Aorta (tissue), 5 donors: ENCODE measurements at regions not wholly inside any gene's neighbourhood (a gene's known extent, or its start where the extent isn't known, plus 50 kb on each side); places are given as distances from the start of the nearest gene placed in this dataset.

Source experiments
- ATAC-seq: fragments of 200-7000 bp; cut with Tn5 transposase; one replicate; pipeline ENCODE4 v1.9.1; 2022; ENCODE audit warnings: moderate library complexity; ENCODE audit not compliant: low FRiP score
- DNase-seq, 2 donors: peaks; one replicate each; pipeline ENCODE4 v3.0.0-alpha.2; 2020
- H3K27ac ChIP-seq, 2 donors: one replicate each; pipeline ENCODE4 v1.5.1; 2013; ENCODE audit warnings: low read length in 2 of 2, mild to moderate bottlenecking in 2 of 2, moderate library complexity in 2 of 2, control low read depth in 1 of 2, inconsistent platforms in 1 of 2, low read depth in 1 of 2
- H3K27me3 ChIP-seq, 2 donors: one replicate each; pipeline ENCODE4 v1.6.1; 2013; ENCODE audit warnings: control low read depth in 1 of 2, low read length in 1 of 2, mild to moderate bottlenecking in 1 of 2, moderate library complexity in 1 of 2; ENCODE audit not compliant: insufficient read depth in 2 of 2, control insufficient read depth in 1 of 2
- H3K36me3 ChIP-seq, 2 donors: one replicate each; pipeline ENCODE4 v1.6.1; 2013; ENCODE audit warnings: control low read depth in 1 of 2, low read length in 1 of 2, mild to moderate bottlenecking in 1 of 2; ENCODE audit not compliant: insufficient read depth in 2 of 2, control insufficient read depth in 1 of 2
- H3K4me1 ChIP-seq, 2 donors: one replicate each; pipeline ENCODE4 v1.6.1; 2013; ENCODE audit warnings: low read length in 2 of 2, control low read depth in 1 of 2, mild to moderate bottlenecking in 1 of 2, moderate library complexity in 1 of 2; ENCODE audit not compliant: insufficient read depth in 2 of 2, control insufficient read depth in 1 of 2
- H3K4me3 ChIP-seq, 2 donors: one replicate each; pipeline ENCODE4 v1.5.1; 2013; ENCODE audit warnings: low read length in 2 of 2, control low read depth in 1 of 2, mild to moderate bottlenecking in 1 of 2
- H3K9me3 ChIP-seq: one replicate; pipeline ENCODE4 v1.6.1; 2013; ENCODE audit warnings: mild to moderate bottlenecking, low read length; ENCODE audit not compliant: control insufficient read depth
- WGBS, 2 donors: extraction: QIAGEN DNeasy Blood & Tissue Kit; methylation state at CpG; one replicate each; pipeline ENCODE4 v1.1.7; 2013; 5-methylcytosine and 5-hydroxymethylcytosine counted together
- intact Hi-C, 2 donors: fragments of 100-400 bp; cut with DNase I; formaldehyde crosslinking; loops; one replicate each; pipeline versions ENCODE4 v1.14.2 to v1.15.0; 2022
- donor health status: healthy with polysubstance abuse.
- donor health status: Bipolar disorder and iron deficiency.
- donor health status: DM: no; HTN: no; CAD: no.
- donor health status: DM: no; HTN: no; CAD: no.
- donor health status: DM: yes; HTN: yes; CAD: no.

- peaks cover 5% of the 10 kb centered on the region for H3K9me3 ChIP-seq
- intact Hi-C loops, result no loop called here
- H3K4me1 ChIP-seq, result no peaks in the 10 kb centered on the region
- H3K4me3 ChIP-seq, result no peak overlapping the region
- H3K27ac ChIP-seq, result no peak overlapping the region
- H3K27me3 ChIP-seq, result no peaks in the 10 kb centered on the region
- DNase-seq (no peak), ATAC-seq (no peak)
- H3K36me3 ChIP-seq, result no peaks in the 10 kb centered on the region
- 32 to 47% methylated on average over 1 of the region's 1 CpG for WGBS, 2 donors
Observed at GRCh38 chr7:85619236-85619635, 432.4 kb upstream of the SEMA3D start.

GRCh38 chr7:85614684-85615083 lies 427.8 kb upstream of the SEMA3D start:
- Histone ChIP-seq H3K36me3 (no peaks in the 10 kb centered on the region), H3K4me1 (no peaks in the 10 kb centered on the region), H3K27me3 (no peaks in the 10 kb centered on the region), H3K4me3 (no peak overlapping the region), H3K9me3 (peaks cover 5% of the 10 kb centered on the region), H3K27ac (no peak overlapping the region)
- 95 to 98% methylated on average over 5 of the region's 5 CpGs for WGBS, 2 donors
- ATAC-seq (no peak), DNase-seq (no peak)
- intact Hi-C loops, result no loop called here

GRCh38 chr7:85612514-85612913 lies 425.7 kb upstream of the SEMA3D start:
- no peak for DNase-seq
- Histone ChIP-seq H3K9me3 (peaks cover 5% of the 10 kb centered on the region), H3K4me1 (no peaks in the 10 kb centered on the region), H3K36me3 (no peaks in the 10 kb centered on the region), H3K27ac (no peak overlapping the region), H3K27me3 (no peaks in the 10 kb centered on the region), H3K4me3 (no peak overlapping the region)
- ATAC-seq, result no peak
- intact Hi-C loops, result no loop called here

GRCh38 chr7:85608804-85609203 lies 421.9 kb upstream of the SEMA3D start:
- Histone ChIP-seq H3K27ac (no peak overlapping the region), H3K4me3 (no peak overlapping the region), H3K9me3 (no peaks in the 10 kb centered on the region), H3K4me1 (no peaks in the 10 kb centered on the region), H3K27me3 (no peaks in the 10 kb centered on the region), H3K36me3 (no peaks in the 10 kb centered on the region)
- DNase-seq (no peak), ATAC-seq (no peak)
- intact Hi-C loops, result no loop called here

- ATAC-seq (no peak), DNase-seq (no peak)
- Histone ChIP-seq H3K27me3 (no peaks in the 10 kb centered on the region), H3K27ac (no peak overlapping the region), H3K4me1 (no peaks in the 10 kb centered on the region), H3K9me3 (no peaks in the 10 kb centered on the region), H3K4me3 (no peak overlapping the region), H3K36me3 (no peaks in the 10 kb centered on the region)
- intact Hi-C loops, result no loop called here
- WGBS, 2 donors, result 68 to 76% methylated on average over 2 of the region's 2 CpGs
Observed at GRCh38 chr7:85602196-85602595, 415.3 kb upstream of the SEMA3D start.

GRCh38 chr7:85600395-85600794 lies 413.5 kb upstream of the SEMA3D start:
- intact Hi-C loops, result no loop called here
- Histone ChIP-seq H3K4me1 (no peaks in the 10 kb centered on the region), H3K4me3 (no peak overlapping the region), H3K36me3 (no peaks in the 10 kb centered on the region), H3K27me3 (no peaks in the 10 kb centered on the region), H3K9me3 (no peaks in the 10 kb centered on the region), H3K27ac (no peak overlapping the region)
- 20 to 25% methylated on average over 3 of the region's 3 CpGs for WGBS, 2 donors
- ATAC-seq (no peak), DNase-seq (no peak)

GRCh38 chr7:85596827-85597226 lies 410.0 kb upstream of the SEMA3D start:
- Histone ChIP-seq H3K4me1 (no peaks in the 10 kb centered on the region), H3K4me3 (no peak overlapping the region), H3K27ac (no peak overlapping the region), H3K9me3 (no peaks in the 10 kb centered on the region), H3K27me3 (no peaks in the 10 kb centered on the region), H3K36me3 (no peaks in the 10 kb centered on the region)
- no peak for DNase-seq
- intact Hi-C loops, result no loop called here
- no peak for ATAC-seq
- WGBS, 2 donors, result 68 to 87% methylated on average over 2 of the region's 2 CpGs

GRCh38 chr7:85595750-85596178 lies 408.9 kb upstream of the SEMA3D start:
- no peak overlapping the region for H3K4me3 ChIP-seq
- DNase-seq (no peak), ATAC-seq (no peak)
- no peaks in the 10 kb centered on the region for H3K27me3 ChIP-seq
- no peaks in the 10 kb centered on the region for H3K9me3 ChIP-seq
- no peaks in the 10 kb centered on the region for H3K4me1 ChIP-seq
- intact Hi-C loops, result no loop called here
- no peaks in the 10 kb centered on the region for H3K36me3 ChIP-seq
- no peak overlapping the region for H3K27ac ChIP-seq

- no peaks in the 10 kb centered on the region for H3K9me3 ChIP-seq
- no peak overlapping the region for H3K27ac ChIP-seq
- H3K27me3 ChIP-seq, result no peaks in the 10 kb centered on the region
- intact Hi-C loops, result no loop called here
- WGBS, 2 donors, result 60 to 62% methylated on average over 3 of the region's 3 CpGs
- no peak for ATAC-seq
- H3K4me1 ChIP-seq, result no peaks in the 10 kb centered on the region
- no peak overlapping the region for H3K4me3 ChIP-seq
- DNase-seq, result no peak
- H3K36me3 ChIP-seq, result no peaks in the 10 kb centered on the region
Observed at GRCh38 chr7:85593355-85593754, 406.5 kb upstream of the SEMA3D start.

- DNase-seq (no peak), ATAC-seq (no peak)
- H3K36me3 ChIP-seq, result no peaks in the 10 kb centered on the region
- no peaks in the 10 kb centered on the region for H3K9me3 ChIP-seq
- H3K4me1 ChIP-seq, result no peaks in the 10 kb centered on the region
- intact Hi-C loops, result no loop called here
- H3K27me3 ChIP-seq, result no peaks in the 10 kb centered on the region
- H3K4me3 ChIP-seq, result no peak overlapping the region
- no peak overlapping the region for H3K27ac ChIP-seq
Observed at GRCh38 chr7:85587785-85588184, 400.9 kb upstream of the SEMA3D start.
